ENCODE measurements at regions not wholly inside any gene's neighbourhood (a gene's known extent, or its start where the extent isn't known, plus 50 kb on each side); places are given as distances from the start of the nearest gene placed in this dataset.
"Not testable (repeated sequence)": the region's sequence is repeated elsewhere in the genome, so short reads cannot be mapped to it uniquely, and the experiment has no call there.

- Mint-ChIP-seq H3K27ac (no peak overlapping the region), H3K36me3 (no peaks in the 10 kb centered on the region), H3K4me3 (no peak overlapping the region), H3K4me1 (ENCODE audit: low read depth in 2 of 2) (no peaks in the 10 kb centered on the region), H3K27me3 (peaks cover 12 to 20% of the 10 kb centered on the region in 2 donors), H3K9me3 (no peaks in the 10 kb centered on the region)
- no peak for DNase-seq (ENCODE audit: low spot score)
- no peak for ATAC-seq
Observed at GRCh38 chr11:33984682-33985389, 66.7 kb upstream of the CAPRIN1 start.

- Mint-ChIP-seq H3K36me3 (no peaks in the 10 kb centered on the region), H3K27me3 (peaks cover 20 to 21% of the 10 kb centered on the region in 2 donors), H3K27ac (no peak overlapping the region), H3K4me3 (no peak overlapping the region), H3K9me3 (no peaks in the 10 kb centered on the region), H3K4me1 (ENCODE audit: low read depth in 2 of 2) (no peaks in the 10 kb centered on the region)
- DNase-seq (ENCODE audit: low spot score) (no peak), ATAC-seq (no peak)
Observed at GRCh38 chr11:33982661-33983060, 68.9 kb upstream of the CAPRIN1 start.

DNA sequence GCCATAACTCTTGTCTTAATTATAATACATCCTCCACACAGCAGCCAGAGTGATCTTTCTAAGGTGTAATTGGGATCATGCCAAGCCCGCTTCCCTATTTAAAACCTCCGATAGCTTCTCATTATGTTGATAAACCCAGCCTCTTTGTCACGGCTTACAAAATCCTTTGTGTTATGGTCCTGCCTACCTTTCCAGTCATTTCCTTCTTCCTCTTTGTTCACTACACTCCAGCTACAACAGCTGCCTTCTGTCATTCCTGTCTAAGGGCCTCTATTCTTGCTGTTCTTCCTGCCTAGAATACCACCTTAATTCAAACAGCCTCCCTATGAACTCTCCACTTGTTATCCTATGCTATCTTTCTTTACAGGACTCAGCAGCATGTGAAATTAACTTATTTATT lies 70.6 kb upstream of the CAPRIN1 start:
- no peaks in the 10 kb centered on the region for H3K36me3 Mint-ChIP-seq
- no peak for DNase-seq (ENCODE audit: low spot score)
- no peaks in the 10 kb centered on the region for H3K9me3 Mint-ChIP-seq
- H3K27me3 Mint-ChIP-seq, result peaks cover 19 to 20% of the 10 kb centered on the region in 2 donors
- H3K27ac Mint-ChIP-seq, result no peak overlapping the region
- ATAC-seq, result no peak
- no peak overlapping the region for H3K4me3 Mint-ChIP-seq
- H3K4me1 Mint-ChIP-seq (ENCODE audit: low read depth in 2 of 2), result no peaks in the 10 kb centered on the region

- Mint-ChIP-seq H3K36me3 (no peaks in the 10 kb centered on the region), H3K4me3 (no peak overlapping the region), H3K27me3 (peaks cover 24 to 30% of the 10 kb centered on the region in 2 donors), H3K4me1 (ENCODE audit: low read depth in 2 of 2) (no peaks in the 10 kb centered on the region), H3K9me3 (no peaks in the 10 kb centered on the region), H3K27ac (no peak overlapping the region)
- ATAC-seq (no peak), DNase-seq (ENCODE audit: low spot score) (no peak)
Observed at GRCh38 chr11:33978376-33978775, 73.2 kb upstream of the CAPRIN1 start.

DNA sequence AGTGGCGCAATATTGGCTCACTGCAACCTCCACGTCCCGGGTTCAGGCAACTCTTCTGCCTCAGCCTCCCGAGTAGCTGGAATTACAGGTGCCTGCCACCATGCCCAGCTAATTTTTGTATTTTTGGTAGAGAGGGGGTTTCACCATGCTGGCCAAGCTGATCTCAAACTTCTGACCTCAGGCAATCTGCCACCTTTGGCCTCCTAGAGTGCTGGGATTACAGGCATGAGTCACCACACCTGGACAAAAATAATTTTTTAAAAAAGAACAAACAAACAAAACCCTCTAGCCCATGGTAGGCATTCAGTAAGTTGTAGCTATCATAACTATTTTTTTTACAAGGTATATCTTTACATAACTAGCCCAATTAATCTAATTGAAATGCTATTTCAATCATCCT lies 73.9 kb upstream of the CAPRIN1 start:
- Mint-ChIP-seq H3K27me3 (peaks cover 24 to 30% of the 10 kb centered on the region in 2 donors), H3K9me3 (no peaks in the 10 kb centered on the region), H3K4me3 (no peak overlapping the region), H3K27ac (no peak overlapping the region), H3K36me3 (no peaks in the 10 kb centered on the region), H3K4me1 (ENCODE audit: low read depth in 2 of 2) (no peaks in the 10 kb centered on the region)
- DNase-seq (ENCODE audit: low spot score), result no peak
- ATAC-seq, result no peak

DNA sequence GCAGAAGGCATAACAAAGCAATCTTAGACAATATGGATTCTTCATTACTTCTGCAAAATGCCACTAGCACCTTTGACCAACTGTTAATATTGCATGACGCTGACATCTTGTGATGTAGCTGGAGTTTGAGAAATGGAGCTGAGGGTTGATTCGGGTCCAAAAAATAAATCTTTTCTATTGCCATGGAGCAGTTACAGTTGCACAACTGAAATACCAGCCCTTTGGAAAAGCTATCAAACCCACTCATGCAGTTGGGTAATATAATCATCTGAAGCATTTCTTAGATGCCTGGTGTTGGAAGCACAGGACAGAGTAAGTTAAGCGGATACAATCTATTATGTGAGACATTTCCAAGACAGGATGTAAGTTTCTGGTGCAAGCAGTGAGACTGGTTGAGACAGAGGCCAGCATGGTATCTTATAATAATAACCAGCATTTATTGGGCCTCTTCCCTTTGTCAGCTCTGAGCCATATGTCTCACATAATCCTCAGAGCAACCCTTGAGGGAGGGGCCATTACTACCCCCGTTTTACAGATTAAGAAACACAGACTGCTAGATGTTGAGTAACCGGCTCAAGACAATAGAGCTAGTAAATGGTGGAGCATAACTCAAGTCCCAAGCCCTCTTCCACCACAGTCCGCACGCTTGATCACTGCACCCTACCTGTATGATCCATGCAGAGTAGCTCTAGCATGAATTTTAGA lies 74.9 kb upstream of the CAPRIN1 start:
- no peaks in the 10 kb centered on the region for H3K9me3 Mint-ChIP-seq
- no peaks in the 10 kb centered on the region for H3K4me1 Mint-ChIP-seq (ENCODE audit: low read depth in 2 of 2)
- DNase-seq (ENCODE audit: low spot score) (no peak), ATAC-seq (no peak)
- no peaks in the 10 kb centered on the region for H3K36me3 Mint-ChIP-seq
- no peak overlapping the region for H3K4me3 Mint-ChIP-seq
- no peak overlapping the region for H3K27ac Mint-ChIP-seq
- H3K27me3 Mint-ChIP-seq, result peaks cover 26 to 30% of the 10 kb centered on the region in 2 donors

GRCh38 chr11:33974804-33975203 lies 76.7 kb upstream of the CAPRIN1 start:
- no peak overlapping the region for H3K27ac Mint-ChIP-seq
- no peak overlapping the region for H3K4me3 Mint-ChIP-seq
- no peaks in the 10 kb centered on the region for H3K36me3 Mint-ChIP-seq
- no peaks in the 10 kb centered on the region for H3K4me1 Mint-ChIP-seq (ENCODE audit: low read depth in 2 of 2)
- H3K27me3 Mint-ChIP-seq, result peaks cover 21 to 26% of the 10 kb centered on the region in 2 donors
- DNase-seq (ENCODE audit: low spot score) (no peak), ATAC-seq (no peak)
- H3K9me3 Mint-ChIP-seq, result no peaks in the 10 kb centered on the region

- H3K27me3 Mint-ChIP-seq, result peaks cover 25 to 28% of the 10 kb centered on the region in 2 donors
- DNase-seq (ENCODE audit: low spot score); H3K9me3 Mint-ChIP-seq; ATAC-seq; H3K36me3 Mint-ChIP-seq; H3K4me3 Mint-ChIP-seq; H3K27ac Mint-ChIP-seq; H3K4me1 Mint-ChIP-seq (ENCODE audit: low read depth in 2 of 2): not testable (repeated sequence)
Observed at GRCh38 chr11:33971530-33971929, 79.7 kb upstream of the LMO2 start.

GRCh38 chr11:33970984-33971466 lies 79.1 kb upstream of the LMO2 start:
- ATAC-seq (no peak), DNase-seq (ENCODE audit: low spot score) (no peak)
- Mint-ChIP-seq H3K27me3 (peaks cover 26 to 32% of the 10 kb centered on the region in 2 donors), H3K4me1 (ENCODE audit: low read depth in 2 of 2) (no peaks in the 10 kb centered on the region), H3K27ac (no peak overlapping the region), H3K4me3 (no peak overlapping the region), H3K9me3 (no peaks in the 10 kb centered on the region), H3K36me3 (no peaks in the 10 kb centered on the region)

GRCh38 chr11:33967451-33967850 lies 75.6 kb upstream of the LMO2 start:
- peak in 1 of 2 donors; percentile 11 for ATAC-seq

DNA sequence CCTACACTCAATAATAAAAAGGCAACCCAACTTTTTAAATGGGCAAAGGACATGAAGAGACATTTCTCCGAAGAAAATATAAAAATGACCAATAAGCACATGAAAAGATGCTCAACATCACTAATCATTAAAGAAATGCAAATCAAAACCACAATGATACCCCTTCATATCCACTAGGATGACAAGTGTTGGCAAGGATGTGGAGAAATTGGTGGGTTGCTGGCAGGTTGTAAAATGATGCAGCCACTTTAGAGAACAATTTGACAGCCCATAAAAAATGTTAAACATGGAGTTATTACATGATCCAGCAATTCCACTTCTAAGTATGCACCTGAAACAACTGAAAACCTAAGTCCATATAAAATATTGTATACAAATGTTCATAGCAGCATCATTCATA lies 73.2 kb upstream of the LMO2 start:
- no peak for DNase-seq (ENCODE audit: low spot score)
- ATAC-seq, result no peak
- Mint-ChIP-seq H3K4me1 (ENCODE audit: low read depth in 2 of 2) (no peaks in the 10 kb centered on the region), H3K9me3 (no peaks in the 10 kb centered on the region), H3K4me3 (no peak overlapping the region), H3K36me3 (no peaks in the 10 kb centered on the region), H3K27me3 (peaks cover 27 to 48% of the 10 kb centered on the region in 2 donors), H3K27ac (no peak overlapping the region)

More at GRCh38 chr11:33967451-33967850, 75.6 kb upstream of the LMO2 start:
- DNase-seq (ENCODE audit: low spot score), result no peak
- H3K4me3 Mint-ChIP-seq, result no peak overlapping the region
- H3K9me3 Mint-ChIP-seq, result no peaks in the 10 kb centered on the region
- no peaks in the 10 kb centered on the region for H3K4me1 Mint-ChIP-seq (ENCODE audit: low read depth in 2 of 2)
- no peak overlapping the region for H3K27ac Mint-ChIP-seq
- no peaks in the 10 kb centered on the region for H3K36me3 Mint-ChIP-seq
- peaks cover 26 to 44% of the 10 kb centered on the region in 2 donors for H3K27me3 Mint-ChIP-seq

DNA sequence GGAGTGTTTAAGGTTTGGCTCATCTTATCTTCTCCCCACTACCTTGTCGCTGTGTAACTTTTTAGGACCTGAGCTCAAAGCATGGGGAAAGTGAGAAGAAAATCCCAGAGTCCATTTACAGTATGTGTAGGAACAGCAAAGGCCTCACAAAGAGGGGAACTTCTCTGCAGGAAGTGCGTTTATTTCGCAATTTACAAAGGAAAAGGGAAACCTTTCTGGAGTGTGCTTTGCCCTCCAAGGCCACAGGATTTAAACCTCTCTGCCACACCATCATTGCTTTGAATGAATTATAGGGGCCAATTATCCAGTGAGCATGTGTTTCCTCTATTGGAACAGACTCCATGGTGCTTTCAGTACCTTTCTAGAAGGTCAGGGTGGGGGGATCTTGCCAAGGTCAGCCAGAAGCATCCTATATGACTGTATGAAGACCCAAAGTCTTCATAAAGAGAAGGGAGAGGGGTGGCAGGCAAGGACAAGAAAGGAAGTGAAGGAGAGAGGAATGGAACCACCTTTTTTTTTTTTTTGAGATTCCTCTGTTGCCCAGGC lies 68.1 kb upstream of the LMO2 start:
- ATAC-seq, result no peak
- Mint-ChIP-seq H3K36me3 (no peaks in the 10 kb centered on the region), H3K9me3 (no peaks in the 10 kb centered on the region)

GRCh38 chr11:33957304-33957917 lies 65.5 kb upstream of the LMO2 start:
- peaks cover 24 to 37% of the 10 kb centered on the region in 2 donors for H3K27me3 Mint-ChIP-seq
- H3K4me3 Mint-ChIP-seq, result no peak overlapping the region
- DNase-seq (ENCODE audit: low spot score) (no peak), ATAC-seq (no peak)
- H3K9me3 Mint-ChIP-seq, result no peaks in the 10 kb centered on the region
- no peaks in the 10 kb centered on the region for H3K36me3 Mint-ChIP-seq
- H3K4me1 Mint-ChIP-seq (ENCODE audit: low read depth in 2 of 2), result no peaks in the 10 kb centered on the region
- H3K27ac Mint-ChIP-seq, result no peak overlapping the region

More for the DNA sequence above, 68.1 kb upstream of the LMO2 start:
- Mint-ChIP-seq H3K4me1 (ENCODE audit: low read depth in 2 of 2) (no peaks in the 10 kb centered on the region), H3K27ac (no peak overlapping the region), H3K4me3 (no peak overlapping the region), H3K27me3 (peaks cover 17 to 32% of the 10 kb centered on the region in 2 donors)
- no peak for DNase-seq (ENCODE audit: low spot score)

DNA sequence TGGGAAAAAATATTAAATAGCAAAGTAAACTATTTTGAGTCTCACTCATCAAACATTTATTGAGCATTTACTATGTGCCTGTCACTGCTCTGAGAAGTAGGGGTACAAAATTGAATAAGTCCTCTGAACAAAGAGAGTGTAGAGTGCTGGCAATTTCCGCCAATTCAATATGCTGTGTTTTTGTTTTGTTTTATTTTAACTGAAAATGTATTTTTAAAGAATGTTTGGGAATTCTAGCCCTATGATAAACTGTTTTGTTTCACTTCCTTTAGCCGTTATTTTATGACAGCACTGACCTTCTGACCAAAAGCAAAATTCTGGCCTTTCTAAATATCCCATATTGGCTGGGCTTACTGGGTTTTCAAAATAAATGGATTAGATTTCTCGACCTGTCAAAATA lies 64.7 kb upstream of the LMO2 start:
- no peaks in the 10 kb centered on the region for H3K36me3 Mint-ChIP-seq
- ATAC-seq (no peak), DNase-seq (ENCODE audit: low spot score) (no peak)
- H3K27me3 Mint-ChIP-seq, result peaks cover 23 to 35% of the 10 kb centered on the region in 2 donors
- no peaks in the 10 kb centered on the region for H3K9me3 Mint-ChIP-seq
- no peak overlapping the region for H3K4me3 Mint-ChIP-seq
- no peaks in the 10 kb centered on the region for H3K4me1 Mint-ChIP-seq (ENCODE audit: low read depth in 2 of 2)
- H3K27ac Mint-ChIP-seq, result no peak overlapping the region
